ENCODE measurements at regions not wholly inside any gene's neighbourhood (a gene's known extent, or its start where the extent isn't known, plus 50 kb on each side); places are given as distances from the start of the nearest gene placed in this dataset.

- no peak for TF ChIP-seq CTCF (IDR thresholded peaks at IDR 0.05; ENCODE audit: unreplicated experiment)
- no TSS peak for BruUV-seq (replicated peaks)
- Mint-ChIP-seq H3K36me3 (ENCODE audit: insufficient read depth, unreplicated experiment) (peaks cover 4% of the 10 kb centered on the region), H3K4me1 (ENCODE audit: insufficient read depth, unreplicated experiment) (peaks cover 38% of the 10 kb centered on the region), H3K27me3 (ENCODE audit: insufficient read depth, unreplicated experiment) (no peaks in the 10 kb centered on the region), H3K9me3 (ENCODE audit: unreplicated experiment) (no peaks in the 10 kb centered on the region), H3K4me3 (ENCODE audit: unreplicated experiment) (no peak overlapping the region), H3K27ac (ENCODE audit: low read depth, unreplicated experiment) (no peak overlapping the region)
- intact Hi-C loops (cut with micrococcal nuclease) = no loop called here
- no peak for DNase-seq (ENCODE audit: unreplicated experiment)
- POLR2A ChIA-PET = interaction anchor here (1.4 kb wide), 1 partner anchor 10 kb away, joined by 4 read pairs; no protein-coding TSS in a partner anchor
- CTCF ChIA-PET = interaction anchor here (0.7 to 1.0 kb wide), 2 partner anchors 68 to 154 kb away, joined by 3 to 4 read pairs; no protein-coding TSS in a partner anchor
Observed at GRCh38 chr21:38983560-38983959, 177.8 kb downstream of the ETS2 start.

GRCh38 chr21:38982804-38983203, 177.1 kb downstream of the ETS2 start:
- no peak for DNase-seq (ENCODE audit: unreplicated experiment)
- POLR2A ChIA-PET = interaction anchor here (1.2 to 1.4 kb wide), 2 partner anchors 11 to 57 kb away, joined by 3 to 4 read pairs; no protein-coding TSS in a partner anchor
- Mint-ChIP-seq H3K4me3 (ENCODE audit: unreplicated experiment) (no peak overlapping the region), H3K27me3 (ENCODE audit: insufficient read depth, unreplicated experiment) (no peaks in the 10 kb centered on the region), H3K36me3 (ENCODE audit: insufficient read depth, unreplicated experiment) (no peaks in the 10 kb centered on the region), H3K4me1 (ENCODE audit: insufficient read depth, unreplicated experiment) (peaks cover 31% of the 10 kb centered on the region), H3K27ac (ENCODE audit: low read depth, unreplicated experiment) (no peak overlapping the region), H3K9me3 (ENCODE audit: unreplicated experiment) (no peaks in the 10 kb centered on the region)
- CTCF ChIA-PET = interaction anchor here (1.0 kb wide), 1 partner anchor 155 kb away, joined by 4 read pairs; no protein-coding TSS in a partner anchor
- intact Hi-C loops (cut with micrococcal nuclease) = no loop called here
- no peak for TF ChIP-seq CTCF (IDR thresholded peaks at IDR 0.05; ENCODE audit: unreplicated experiment)
- no TSS peak for BruUV-seq (replicated peaks)

GRCh38 chr21:38982096-38982495, 176.4 kb downstream of the ETS2 start:
- Mint-ChIP-seq H3K36me3 (ENCODE audit: insufficient read depth, unreplicated experiment) (no peaks in the 10 kb centered on the region), H3K4me3 (ENCODE audit: unreplicated experiment) (no peak overlapping the region), H3K27me3 (ENCODE audit: insufficient read depth, unreplicated experiment) (no peaks in the 10 kb centered on the region), H3K27ac (ENCODE audit: low read depth, unreplicated experiment) (no peak overlapping the region), H3K4me1 (ENCODE audit: insufficient read depth, unreplicated experiment) (peaks cover 31% of the 10 kb centered on the region), H3K9me3 (ENCODE audit: unreplicated experiment) (no peaks in the 10 kb centered on the region)
- ChIA-PET POLR2A (interaction anchor here (0.6 to 1.2 kb wide), 3 partner anchors 26 to 78 kb away, joined by 3 to 5 read pairs (median 3); no protein-coding TSS in a partner anchor), CTCF (no interaction called here)
- BruUV-seq (replicated peaks) = no TSS peak
- TF ChIP-seq CTCF (IDR thresholded peaks at IDR 0.05; ENCODE audit: unreplicated experiment) = no peak
- no peak for DNase-seq (ENCODE audit: unreplicated experiment)
- intact Hi-C loops (cut with micrococcal nuclease) = no loop called here

- Mint-ChIP-seq H3K4me3 (ENCODE audit: unreplicated experiment) (no peak overlapping the region), H3K27ac (ENCODE audit: low read depth, unreplicated experiment) (no peak overlapping the region), H3K4me1 (ENCODE audit: insufficient read depth, unreplicated experiment) (peaks cover 25% of the 10 kb centered on the region), H3K36me3 (ENCODE audit: insufficient read depth, unreplicated experiment) (no peaks in the 10 kb centered on the region), H3K9me3 (ENCODE audit: unreplicated experiment) (no peaks in the 10 kb centered on the region), H3K27me3 (ENCODE audit: insufficient read depth, unreplicated experiment) (no peaks in the 10 kb centered on the region)
- CTCF ChIA-PET = no interaction called here
- no peak for DNase-seq (ENCODE audit: unreplicated experiment)
- POLR2A ChIA-PET = interaction anchor here (1.2 to 1.7 kb wide), 3 partner anchors 21 to 76 kb away, joined by 5 to 10 read pairs (median 8); no protein-coding TSS in a partner anchor
- no peak for TF ChIP-seq CTCF (IDR thresholded peaks at IDR 0.05; ENCODE audit: unreplicated experiment)
- BruUV-seq (replicated peaks) = no TSS peak
- intact Hi-C loops (cut with micrococcal nuclease) = no loop called here
Observed at GRCh38 chr21:38980416-38981313, 174.9 kb downstream of the ETS2 start.
